Putamen (tissue), 1 donor: ENCODE measurements at regions not wholly inside any gene's neighbourhood (a gene's known extent, or its start where the extent isn't known, plus 50 kb on each side); places are given as distances from the start of the nearest gene placed in this dataset.
"Not testable (repeated sequence)": the region's sequence is repeated elsewhere in the genome, so short reads cannot be mapped to it uniquely, and the experiment has no call there.

Source experiments
- DNase-seq: peaks from one replicate; pipeline ENCODE4 v3.0.0-alpha.2; 2016; ENCODE audit warnings: low spot score

GRCh38 chr4:126738527-126738923 is 894.2 kb upstream of the INTU start:
- no peak for DNase-seq

DNA sequence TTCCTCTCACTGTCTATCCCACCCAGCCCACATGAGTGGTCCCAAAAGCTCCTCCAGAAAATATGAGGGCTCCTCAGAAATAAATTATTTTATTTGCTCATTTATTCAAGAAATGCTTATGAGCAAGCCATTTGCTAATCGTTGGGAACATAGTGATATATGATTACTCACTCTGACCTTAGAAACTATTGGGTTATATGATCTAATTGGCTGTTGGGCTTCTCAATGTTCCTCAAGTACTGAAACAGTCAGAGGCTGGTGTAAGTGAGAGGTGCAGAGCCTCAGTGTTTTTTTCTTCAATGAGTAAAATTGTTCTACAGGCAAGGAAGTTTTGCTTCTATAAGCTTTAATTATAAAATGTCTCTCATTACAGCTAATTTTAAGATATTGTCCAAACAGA is 893.8 kb upstream of the INTU start:
- DNase-seq, result no peak

- no peak for DNase-seq
Measured at GRCh38 chr4:126740687-126741086, 892.1 kb upstream of the INTU start.

DNA sequence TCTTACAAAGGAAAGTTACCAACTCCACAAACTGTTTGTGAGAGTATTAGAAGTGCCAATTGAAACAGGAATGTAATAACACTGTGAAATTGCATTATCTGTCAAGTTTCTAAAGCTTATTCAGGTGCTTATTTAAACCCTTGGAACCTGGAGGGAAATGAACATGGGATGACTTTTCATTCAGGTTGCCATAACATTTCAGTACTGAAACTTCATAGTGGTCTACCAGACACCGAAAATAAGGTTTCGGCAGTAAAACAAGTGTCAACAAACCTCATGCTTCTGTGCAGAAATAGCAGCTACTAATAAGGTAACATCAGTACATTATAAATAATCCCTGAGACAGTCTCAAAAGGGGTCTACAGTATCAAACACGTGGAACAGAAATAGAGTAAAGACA is 890.7 kb upstream of the INTU start:
- DNase-seq, result no peak

- no peak for DNase-seq
Measured at GRCh38 chr4:126742885-126743284, 889.9 kb upstream of the INTU start.

- no peak for DNase-seq
Measured at GRCh38 chr4:126748736-126749135, 884.0 kb upstream of the INTU start.

- no peak for DNase-seq
Measured at GRCh38 chr4:126750723-126751122, 882.0 kb upstream of the INTU start.

GRCh38 chr4:126752126-126752525 is 880.6 kb upstream of the INTU start:
- DNase-seq, result no peak

GRCh38 chr4:126752702-126753101 is 880.1 kb upstream of the INTU start:
- DNase-seq, result no peak

GRCh38 chr4:126753592-126753991 is 879.2 kb upstream of the INTU start:
- DNase-seq, result no peak

- DNase-seq, result no peak
Measured at GRCh38 chr4:126755506-126755905, 877.3 kb upstream of the INTU start.

DNA sequence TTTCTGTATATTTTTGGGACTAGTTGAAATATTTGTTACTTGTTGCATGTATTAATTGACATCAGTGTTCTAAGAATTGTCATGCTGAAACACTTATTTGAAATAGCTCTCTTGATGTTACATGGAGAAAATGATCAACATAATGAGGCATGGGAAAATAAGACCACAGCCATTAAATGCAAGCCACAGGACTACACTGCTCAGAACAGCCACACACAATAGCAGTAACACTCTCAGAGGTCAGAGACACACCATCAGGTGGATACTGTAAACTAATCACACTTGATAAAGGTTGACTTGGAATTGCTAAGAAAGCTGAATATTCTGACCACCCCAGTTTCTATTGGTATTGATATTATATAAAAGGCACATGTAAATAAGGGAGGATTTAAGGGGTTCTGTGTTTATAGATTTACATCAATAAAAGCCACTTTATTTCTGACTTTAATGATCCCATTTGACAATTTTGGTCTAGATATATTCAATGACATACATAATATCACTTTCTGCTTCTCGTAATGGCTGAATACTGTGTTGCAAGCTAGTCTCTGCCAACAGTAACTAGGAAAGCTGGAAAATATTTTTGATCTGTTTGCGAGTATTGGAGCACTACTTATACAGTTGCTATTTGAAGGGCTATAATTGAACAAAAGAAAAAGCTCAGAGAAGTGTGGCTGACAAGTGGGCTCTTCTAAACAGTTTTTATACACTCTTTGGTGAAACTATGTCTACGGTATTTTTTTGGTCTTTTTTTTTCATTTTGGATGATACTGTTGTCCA is 876.5 kb upstream of the INTU start:
- DNase-seq, result no peak

DNA sequence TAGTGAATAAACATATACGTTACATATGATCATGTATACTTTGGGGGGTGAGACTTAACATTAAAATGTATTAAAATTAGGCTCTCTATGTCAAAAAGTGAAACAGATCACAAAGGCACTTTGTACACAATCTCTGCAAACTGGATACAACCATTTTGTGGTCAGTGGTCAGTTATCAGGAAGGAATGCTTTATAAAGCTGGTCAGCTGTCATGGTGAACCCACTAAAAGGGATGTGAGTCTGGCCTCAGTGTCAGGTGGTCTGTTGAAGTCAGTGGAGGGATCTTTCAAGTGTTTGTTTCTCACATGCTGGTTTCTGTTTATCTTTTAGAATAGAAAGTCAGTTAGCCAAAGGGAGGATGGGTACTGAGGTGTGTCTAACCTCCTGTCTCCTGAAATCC is 875.5 kb upstream of the INTU start:
- no peak for DNase-seq

DNA sequence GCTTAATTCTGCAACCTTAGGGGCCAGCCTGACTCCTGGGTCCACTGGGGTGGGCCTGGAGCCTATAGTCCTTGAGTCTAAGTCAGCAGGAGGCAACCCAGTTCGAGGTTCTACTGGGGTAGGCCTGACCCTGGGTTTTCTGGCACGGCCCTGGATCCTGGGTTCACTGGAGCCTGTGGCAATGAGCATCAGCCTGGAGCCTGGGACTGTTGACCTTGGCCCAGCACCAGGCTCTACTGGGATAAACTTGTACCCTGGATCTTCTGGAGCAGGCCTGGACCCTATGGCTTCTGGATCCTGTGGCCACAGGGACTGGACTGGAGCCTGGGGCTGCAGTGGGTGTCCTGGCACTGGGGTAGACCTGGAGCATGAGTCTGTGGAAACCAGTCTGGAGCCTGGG is 874.3 kb upstream of the INTU start:
- no peak for DNase-seq

- DNase-seq, result no peak
Measured at GRCh38 chr4:126761947-126762662, 870.7 kb upstream of the INTU start.

DNA sequence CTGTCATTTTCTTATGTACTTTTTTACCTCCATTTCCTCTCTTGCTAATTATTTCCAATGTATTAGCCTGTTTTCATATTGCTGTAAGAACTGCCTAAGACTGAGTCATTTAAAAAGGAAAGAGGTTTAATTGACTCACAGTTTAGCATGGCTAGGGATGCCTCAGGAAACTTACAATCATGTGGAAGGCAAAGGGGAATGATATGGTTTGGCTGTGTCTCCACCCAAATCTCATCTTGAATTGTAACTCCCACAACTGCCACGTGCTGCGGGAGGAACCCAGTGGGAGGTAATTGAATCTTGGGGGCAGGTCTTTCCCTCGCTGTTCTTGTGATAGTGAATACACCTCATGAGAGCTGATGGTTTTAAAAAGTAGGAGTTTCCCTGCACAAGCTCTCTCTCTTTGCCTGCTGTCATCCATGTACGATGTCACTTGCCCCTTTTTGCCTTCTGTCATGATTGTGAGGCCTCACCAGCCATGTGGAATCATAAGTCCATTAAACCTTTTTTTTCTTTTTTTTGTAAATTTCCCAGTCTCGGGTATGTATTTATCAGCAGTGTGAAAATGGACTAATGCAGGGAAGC is 870.0 kb upstream of the INTU start:
- DNase-seq, result no peak

GRCh38 chr4:126766241-126766640 is 866.5 kb upstream of the INTU start:
- no peak for DNase-seq

- no peak for DNase-seq
Measured at GRCh38 chr4:126768338-126768737, 864.4 kb upstream of the INTU start.

DNA sequence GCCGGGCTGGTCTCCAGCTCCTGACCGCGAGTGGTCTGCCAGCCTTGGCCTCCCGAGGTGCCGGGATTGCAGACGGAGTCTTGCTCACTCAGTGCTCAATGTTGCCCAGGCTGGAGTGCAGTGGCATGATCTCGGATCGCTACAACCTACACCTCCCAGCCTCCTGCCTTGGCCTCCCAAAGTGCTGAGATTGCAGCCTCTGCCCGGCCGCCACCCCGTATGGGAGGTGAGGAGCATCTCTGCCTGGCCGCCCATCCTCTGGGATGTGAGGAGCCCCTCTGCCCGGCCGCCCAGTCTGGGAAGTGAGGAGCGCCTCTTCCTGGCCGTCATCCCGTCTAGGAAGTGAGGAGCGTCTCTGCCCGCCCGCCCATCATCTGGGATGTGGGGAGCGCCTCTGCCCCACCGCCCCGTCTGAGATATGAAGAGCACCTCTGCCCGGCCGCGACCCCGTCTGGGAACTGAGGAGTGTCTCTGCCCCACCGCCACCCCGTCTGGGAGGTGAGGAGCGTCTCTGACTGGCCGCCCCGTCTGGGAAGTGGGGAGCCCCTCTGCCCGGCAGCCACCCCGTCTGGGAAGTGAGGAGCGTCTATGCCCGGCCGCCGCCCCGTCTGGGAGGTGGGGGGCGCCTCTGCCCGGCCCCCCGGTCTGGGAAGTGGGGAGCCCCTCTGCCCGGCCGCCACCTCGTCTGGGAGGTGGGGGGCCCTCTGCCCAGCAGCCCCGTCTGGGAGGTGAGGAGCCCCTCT is 861.8 kb upstream of the INTU start:
- not testable (repeated sequence) for DNase-seq

DNA sequence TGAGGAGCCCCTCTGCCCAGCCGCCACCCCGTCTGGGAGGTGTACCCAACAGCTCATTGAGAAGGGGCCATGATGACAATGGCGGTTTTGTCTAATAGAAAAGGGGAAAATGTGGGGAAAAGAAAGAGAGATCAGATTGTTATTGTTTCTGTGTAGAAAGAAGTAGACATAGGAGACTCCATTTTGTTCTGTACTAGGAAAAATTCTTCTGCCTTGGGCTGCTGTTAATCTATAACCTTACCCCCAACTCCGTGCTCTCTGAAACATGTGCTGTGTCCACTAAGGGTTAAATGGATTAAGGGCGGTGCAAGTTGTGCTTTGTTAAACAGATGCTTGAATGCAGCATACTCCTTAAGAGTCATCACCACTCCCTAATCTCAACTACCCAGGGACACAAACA is 861.1 kb upstream of the INTU start:
- DNase-seq, result not testable (repeated sequence)

DNA sequence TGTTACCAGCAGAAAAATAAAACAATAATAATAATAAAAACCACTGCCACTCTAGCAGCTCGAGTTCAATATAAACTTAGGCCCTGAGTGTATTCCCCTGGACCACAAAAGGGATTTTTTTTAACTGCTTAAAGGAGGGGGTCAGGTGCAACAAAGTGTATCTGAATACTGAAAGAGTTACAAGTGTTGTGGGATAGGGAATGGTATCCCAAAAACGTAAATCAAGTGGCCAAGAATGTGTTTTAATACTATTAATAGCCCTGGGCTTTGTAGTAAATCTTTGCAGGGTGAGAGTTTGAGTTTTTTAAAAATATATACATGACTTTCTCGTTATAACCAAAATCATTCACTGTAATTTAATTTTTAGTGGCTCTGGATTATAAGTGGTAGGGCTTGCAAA is 860.1 kb upstream of the INTU start:
- DNase-seq, result no peak

- no peak for DNase-seq
Measured at GRCh38 chr4:126775485-126776106, 857.2 kb upstream of the INTU start.
